ENCODE measurements at regions not wholly inside any gene's neighbourhood (a gene's known extent, or its start where the extent isn't known, plus 50 kb on each side); places are given as distances from the start of the nearest gene placed in this dataset.
"Not testable (repeated sequence)": the region's sequence is repeated elsewhere in the genome, so short reads cannot be mapped to it uniquely, and the experiment has no call there.

DNA sequence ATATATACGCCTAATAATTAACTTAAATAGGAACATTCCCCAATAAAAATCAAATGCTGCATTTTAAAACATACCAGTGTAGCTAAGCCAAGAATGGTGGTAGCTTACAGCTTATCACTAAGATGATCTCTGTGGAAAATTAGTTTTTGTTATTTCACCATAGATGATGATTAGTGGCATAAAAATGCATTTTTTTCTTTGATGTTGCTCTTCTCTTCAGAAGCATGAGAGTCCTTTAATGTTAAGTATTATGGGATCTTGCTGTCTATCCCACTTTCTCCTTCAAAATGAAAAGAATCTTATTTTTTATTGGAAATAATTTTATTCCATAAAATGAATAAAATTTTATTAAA, 731.0 kb downstream of the SLITRK1 start:
- TF ChIP-seq BHLHE40 (IDR thresholded peaks at IDR 0.05; ENCODE audit: borderline replicate concordance) (no peak), SP1 (IDR thresholded peaks at IDR 0.05) (no peak), LEF1 (IDR thresholded peaks at IDR 0.05; ENCODE audit: borderline replicate concordance) (0 out of 2 replicates have a peak, but pooled peaks have one; percentile 13), NFRKB (IDR thresholded peaks at IDR 0.05) (no peak), L3MBTL2 (conservative IDR thresholded peaks at IDR 0.05) (no peak)
- no peak for DNase-seq (ENCODE audit: extremely low spot score)
- CTCF ChIA-PET: no interaction called here
- POLR2A ChIA-PET: no interaction called here

DNA sequence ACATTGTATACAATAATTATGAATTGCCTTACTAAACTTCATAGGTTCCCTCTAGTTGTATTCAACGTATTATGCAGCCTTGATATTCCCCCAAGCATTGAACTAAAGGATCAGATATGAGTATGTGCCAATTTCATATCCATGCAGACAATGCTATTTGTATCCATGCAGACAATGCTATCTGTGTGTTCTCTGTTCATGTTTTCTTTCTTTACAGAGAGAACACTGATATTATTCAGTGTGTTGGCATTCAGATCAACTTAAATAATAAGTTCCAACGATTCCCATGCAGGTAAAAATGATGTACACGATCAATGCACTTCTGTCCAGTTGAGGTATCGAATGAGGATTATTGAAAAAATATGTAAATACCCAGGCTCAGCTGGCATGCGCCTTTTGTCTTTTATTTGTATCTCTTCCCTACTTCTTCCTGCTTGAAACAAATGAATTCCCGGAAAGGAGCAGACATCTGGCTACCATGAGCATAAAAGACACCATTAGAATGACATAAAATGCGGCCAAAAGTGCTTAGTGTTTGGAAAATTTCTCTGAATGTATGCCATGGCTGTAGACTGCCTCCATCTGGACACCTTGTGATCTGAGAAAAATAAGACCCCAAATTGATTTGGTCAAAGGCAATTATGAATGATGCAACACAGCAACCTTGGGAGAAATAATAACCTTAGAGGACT, 731.5 kb downstream of the SLITRK1 start:
- POLR2A ChIA-PET: no interaction called here
- TF ChIP-seq FOXK2 (IDR thresholded peaks at IDR 0.05) (no peak), FOXA1 (IDR thresholded peaks at IDR 0.05) (0 out of 2 replicates have a peak, but pooled peaks have one; percentile 13), FOXM1 (IDR thresholded peaks at IDR 0.05; ENCODE audit: borderline replicate concordance) (no peak)
- no peak for DNase-seq (ENCODE audit: extremely low spot score)
- CTCF ChIA-PET: no interaction called here

- CTCF ChIA-PET: no interaction called here
- POLR2A ChIA-PET: interaction anchor here (0.7 kb wide), 1 partner anchor 51 kb away, joined by 3 read pairs; no protein-coding TSS in a partner anchor
- TF ChIP-seq FOXM1 (IDR thresholded peaks at IDR 0.05; ENCODE audit: borderline replicate concordance) (no peak), L3MBTL2 (conservative IDR thresholded peaks at IDR 0.05) (no peak), FOXK2 (IDR thresholded peaks at IDR 0.05) (no peak), HDGF (IDR thresholded peaks at IDR 0.05; ENCODE audit: borderline replicate concordance) (no peak), PKNOX1 (IDR thresholded peaks at IDR 0.05) (no peak), FOXA1 (IDR thresholded peaks at IDR 0.05) (no peak), SP1 (IDR thresholded peaks at IDR 0.05) (no peak), NFRKB (IDR thresholded peaks at IDR 0.05) (no peak), ZNF384 (IDR thresholded peaks at IDR 0.05) (no peak), ARNT (IDR thresholded peaks at IDR 0.05) (no peak), BHLHE40 (IDR thresholded peaks at IDR 0.05; ENCODE audit: borderline replicate concordance) (no peak), CTBP1 (IDR thresholded peaks at IDR 0.05; ENCODE audit: borderline replicate concordance) (no peak), TARDBP (IDR thresholded peaks at IDR 0.05) (no peak), SUZ12 (IDR thresholded peaks at IDR 0.05) (no peak), ELF4 (IDR thresholded peaks at IDR 0.05) (no peak)
- no peak for DNase-seq (ENCODE audit: extremely low spot score)
These were observed 745.6 kb downstream of the SLITRK1 start for GRCh38 chr13:83136660-83137059.

GRCh38 chr13:83125791-83126190, 756.5 kb downstream of the SLITRK1 start:
- no peak for DNase-seq (ENCODE audit: extremely low spot score)
- CTCF ChIA-PET: no interaction called here
- POLR2A ChIA-PET: no interaction called here
- TF ChIP-seq ARNT (IDR thresholded peaks at IDR 0.05): no peak
- TF ChIP-seq TARDBP (IDR thresholded peaks at IDR 0.05): no peak
- no peak for TF ChIP-seq L3MBTL2 (conservative IDR thresholded peaks at IDR 0.05)
- TF ChIP-seq LEF1 (IDR thresholded peaks at IDR 0.05; ENCODE audit: borderline replicate concordance): no peak
- no peak for TF ChIP-seq ZNF384 (IDR thresholded peaks at IDR 0.05)
- no peak for TF ChIP-seq FOXK2 (IDR thresholded peaks at IDR 0.05)
- TF ChIP-seq ELF4 (IDR thresholded peaks at IDR 0.05): no peak
- TF ChIP-seq FOXA1 (IDR thresholded peaks at IDR 0.05): no peak
- no peak for TF ChIP-seq SP1 (IDR thresholded peaks at IDR 0.05)
- TF ChIP-seq FOXM1 (IDR thresholded peaks at IDR 0.05; ENCODE audit: borderline replicate concordance): no peak
- no peak for TF ChIP-seq SUZ12 (IDR thresholded peaks at IDR 0.05)
- no peak for TF ChIP-seq BHLHE40 (IDR thresholded peaks at IDR 0.05; ENCODE audit: borderline replicate concordance)

DNA sequence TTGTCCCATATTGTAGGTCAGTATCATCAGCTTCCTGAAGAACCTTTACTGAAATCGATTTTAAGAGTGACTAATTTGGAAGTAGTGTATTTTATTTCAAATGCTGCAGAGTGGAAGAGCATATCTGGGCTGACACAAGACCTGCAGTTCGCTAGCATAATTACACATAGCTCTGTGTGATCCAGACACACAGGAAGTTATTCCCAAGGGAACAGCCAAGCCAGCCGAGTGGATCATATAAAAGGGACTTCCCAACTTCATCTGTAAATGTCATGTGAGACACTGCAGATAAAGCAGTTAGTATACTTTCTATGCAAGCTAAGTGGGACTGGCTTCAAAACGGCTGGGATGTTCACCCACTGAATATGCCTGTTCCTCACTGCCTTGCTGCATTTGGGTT, 760.4 kb downstream of the SLITRK1 start:
- no peak for DNase-seq (ENCODE audit: extremely low spot score)
- ChIA-PET POLR2A (no interaction called here), CTCF (no interaction called here)
- TF ChIP-seq CTBP1 (IDR thresholded peaks at IDR 0.05; ENCODE audit: borderline replicate concordance) (no peak), ELF4 (IDR thresholded peaks at IDR 0.05) (no peak), HDGF (IDR thresholded peaks at IDR 0.05; ENCODE audit: borderline replicate concordance) (no peak), NFRKB (IDR thresholded peaks at IDR 0.05) (no peak), PKNOX1 (IDR thresholded peaks at IDR 0.05) (no peak), BHLHE40 (IDR thresholded peaks at IDR 0.05; ENCODE audit: borderline replicate concordance) (no peak), ZNF384 (IDR thresholded peaks at IDR 0.05) (no peak), TARDBP (IDR thresholded peaks at IDR 0.05) (no peak)

DNA sequence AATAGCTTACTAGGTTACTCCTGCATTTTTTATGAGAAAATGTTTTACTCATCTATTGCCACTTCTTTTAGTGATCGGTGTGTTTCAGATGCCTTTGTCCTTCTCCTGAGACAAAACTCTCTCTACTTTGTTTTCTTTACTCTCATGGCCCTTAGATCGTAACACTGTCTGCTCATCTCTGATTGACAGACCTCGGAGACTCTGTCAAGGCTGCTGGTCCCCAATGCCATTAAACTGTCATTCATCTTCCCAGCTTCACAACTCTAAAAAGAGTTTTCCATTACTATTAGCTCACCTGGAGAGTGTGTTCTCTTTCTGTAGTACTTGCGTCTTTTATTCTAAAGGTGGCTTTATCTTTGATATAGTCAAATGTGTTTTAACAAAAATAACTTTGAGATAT, 765.2 kb downstream of the SLITRK1 start:
- TF ChIP-seq FOXM1 (IDR thresholded peaks at IDR 0.05; ENCODE audit: borderline replicate concordance) (no peak), PKNOX1 (IDR thresholded peaks at IDR 0.05) (peak; percentile 88)
- CTCF ChIA-PET: no interaction called here
- POLR2A ChIA-PET: no interaction called here
- DNase-seq (ENCODE audit: extremely low spot score): no peak

GRCh38 chr13:83101574-83102247, 780.6 kb downstream of the SLITRK1 start:
- DNase-seq (ENCODE audit: extremely low spot score); CTCF ChIA-PET; POLR2A ChIA-PET: not testable (repeated sequence)
